GM19238 (cell line): ENCODE measurements at regions not wholly inside any gene's neighbourhood (a gene's known extent, or its start where the extent isn't known, plus 50 kb on each side); places are given as distances from the start of the nearest gene placed in this dataset.

Experiments used
- DNase-seq: peaks from one replicate; pipeline ENCODE4 v3.0.0; 2011; ENCODE audit warnings: low spot score; ENCODE audit not compliant: insufficient read length

GRCh38 chr4:4746444-4746843 lies 113.0 kb upstream of the MSX1 start:
- DNase-seq: no peak

- no peak for DNase-seq
Observed at GRCh38 chr4:4740071-4740470, 119.4 kb upstream of the MSX1 start.

- no peak for DNase-seq
Observed at GRCh38 chr4:4735870-4736269, 123.6 kb upstream of the MSX1 start.

GRCh38 chr4:4735136-4735750 lies 124.2 kb upstream of the MSX1 start:
- DNase-seq: no peak

DNA sequence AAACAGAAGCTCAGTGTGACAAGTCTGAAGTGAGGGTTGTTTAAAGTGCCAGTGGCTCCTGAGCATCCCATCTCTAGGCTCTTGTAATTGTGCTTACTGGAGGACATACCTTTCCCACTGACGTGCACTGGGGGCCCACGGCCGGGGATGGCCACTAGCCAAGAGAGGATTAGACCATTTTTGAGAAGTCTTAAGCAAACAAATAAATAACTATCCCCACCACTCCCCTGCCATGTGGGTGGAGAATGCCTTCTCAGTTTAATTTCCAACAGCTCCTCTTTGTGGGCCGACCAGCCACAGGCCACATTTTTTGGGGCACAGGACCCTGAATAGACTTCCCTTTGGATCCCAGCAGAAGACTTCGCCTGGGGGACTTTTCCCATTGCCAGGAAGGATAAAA lies 125.0 kb upstream of the MSX1 start:
- no peak for DNase-seq

DNA sequence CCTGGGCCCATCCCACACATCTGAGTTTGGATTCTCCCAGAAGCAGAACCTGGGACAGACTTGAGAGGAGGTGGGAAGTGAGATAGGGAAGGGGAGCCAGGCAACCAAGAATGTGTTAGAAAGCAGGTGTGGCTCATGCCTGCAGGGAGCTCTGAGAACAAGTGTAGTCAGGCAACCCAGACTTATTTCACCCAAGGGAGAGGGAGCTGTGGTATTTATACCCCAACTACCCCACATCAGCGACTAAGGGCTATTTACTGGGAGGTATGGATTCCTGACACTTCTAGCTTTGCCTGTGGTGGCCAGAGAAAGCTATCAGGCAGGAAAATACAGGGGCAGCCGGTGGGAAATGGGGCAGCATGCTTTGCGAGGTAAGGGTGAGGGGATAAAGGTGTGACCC lies 125.8 kb upstream of the MSX1 start:
- no peak for DNase-seq

DNA sequence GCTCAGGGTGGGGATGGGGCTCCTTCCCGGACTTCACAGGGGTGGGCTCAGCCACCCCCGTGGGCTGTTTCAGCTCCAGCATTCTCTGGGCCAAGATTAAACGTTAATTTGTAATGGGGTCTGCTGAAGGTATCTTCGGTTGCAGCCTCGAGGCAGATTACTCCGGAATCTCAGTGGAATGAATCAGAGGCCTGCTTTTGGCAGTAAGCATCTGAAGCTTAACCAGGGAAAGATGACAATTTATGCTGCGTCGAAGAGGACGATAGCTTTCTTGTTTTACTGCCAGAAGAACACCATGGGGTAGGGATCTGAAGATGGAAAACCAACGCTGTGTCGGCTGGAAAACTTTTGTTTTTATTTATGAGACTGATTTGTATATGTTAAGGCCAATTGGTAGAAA lies 129.2 kb upstream of the MSX1 start:
- no peak for DNase-seq

GRCh38 chr4:4729206-4729605 lies 130.3 kb upstream of the MSX1 start:
- no peak for DNase-seq

DNA sequence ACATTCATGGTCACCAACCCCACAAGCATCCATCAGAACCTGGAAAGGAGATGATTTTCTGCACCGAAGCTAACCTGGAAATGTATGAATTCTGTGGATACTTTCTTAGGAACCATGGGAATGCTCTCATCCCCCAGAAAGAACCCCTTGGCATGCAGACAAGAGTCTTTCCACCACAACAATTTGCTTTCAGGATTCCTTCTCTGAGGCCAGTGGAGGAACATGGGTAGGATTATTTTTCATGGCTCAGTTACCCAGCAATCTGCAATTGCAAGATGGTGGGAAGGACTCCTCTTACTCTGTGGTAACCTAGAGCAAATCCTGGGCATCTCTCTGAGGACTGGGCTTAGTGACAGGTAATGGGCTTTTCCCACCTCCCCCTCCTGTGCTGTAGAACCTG lies 131.9 kb upstream of the MSX1 start:
- no peak for DNase-seq

DNA sequence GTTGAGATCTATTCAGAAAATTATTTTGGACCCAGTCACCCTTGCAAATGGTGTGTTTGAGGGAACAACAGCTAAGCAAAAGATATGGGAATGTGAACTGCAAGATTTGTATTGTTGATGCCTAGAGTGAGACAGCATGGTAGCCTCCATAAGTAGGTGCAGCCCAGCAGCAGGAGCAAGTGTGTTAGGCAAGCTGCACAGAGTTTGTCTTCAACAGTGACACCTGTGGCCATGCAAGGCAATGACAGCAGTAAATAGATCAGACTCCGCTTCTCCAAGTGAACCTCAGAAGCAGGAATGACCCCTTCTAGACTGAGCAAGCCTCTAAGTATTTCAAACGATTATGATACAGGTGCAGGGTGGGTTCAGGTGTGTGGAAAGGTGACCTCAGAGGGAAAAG lies 133.4 kb upstream of the MSX1 start:
- DNase-seq: no peak

DNA sequence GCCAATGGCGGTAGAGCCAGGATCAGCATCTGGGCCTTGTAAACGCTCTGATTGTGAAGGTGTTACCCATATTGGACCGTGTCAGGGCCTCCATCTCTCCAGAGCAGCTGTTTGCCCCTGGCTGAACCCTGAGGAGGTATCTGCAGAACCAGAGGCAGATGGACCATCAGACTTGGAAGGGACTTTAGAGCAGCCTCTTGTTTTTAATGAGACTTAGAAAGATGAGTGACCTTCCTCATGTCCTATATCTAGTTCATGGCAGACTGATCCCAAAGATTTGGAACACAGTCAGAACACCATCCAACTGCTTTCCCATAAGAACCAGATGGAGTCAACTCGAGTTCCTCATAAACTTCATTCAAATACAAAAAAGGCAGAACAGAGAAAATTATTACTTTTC lies 135.1 kb upstream of the MSX1 start:
- DNase-seq: no peak

- no peak for DNase-seq
Observed at GRCh38 chr4:4721636-4722035, 137.8 kb upstream of the MSX1 start.

GRCh38 chr4:4720646-4721045 lies 138.8 kb upstream of the MSX1 start:
- DNase-seq: no peak

GRCh38 chr4:4719436-4719835 lies 140.0 kb upstream of the MSX1 start:
- DNase-seq: no peak

- DNase-seq: no peak
Observed at GRCh38 chr4:4717692-4718091, 141.8 kb upstream of the MSX1 start.

- DNase-seq: no peak
Observed at GRCh38 chr4:4714331-4714730, 145.1 kb upstream of the MSX1 start.

GRCh38 chr4:4712800-4713528 lies 146.5 kb upstream of the MSX1 start:
- DNase-seq: no peak

DNA sequence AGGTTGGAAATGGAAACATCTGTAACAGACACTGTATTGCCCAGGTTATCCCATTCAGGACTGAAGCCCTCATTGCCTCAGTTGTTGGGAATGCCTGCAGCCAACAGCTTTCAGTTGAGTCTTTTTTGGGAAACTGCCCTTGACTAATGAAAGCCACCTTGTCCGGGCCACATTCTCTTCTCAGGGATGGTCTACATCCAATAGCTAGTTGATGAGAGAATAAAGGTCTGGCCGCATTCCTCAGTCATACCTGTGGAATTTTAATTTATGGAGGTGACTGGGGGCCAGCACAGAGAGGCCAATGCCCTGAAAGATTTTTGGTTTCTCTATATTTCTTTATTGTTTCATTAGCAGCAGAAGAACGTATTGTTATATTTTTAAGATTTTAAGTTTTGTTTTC lies 147.6 kb upstream of the MSX1 start:
- no peak for DNase-seq

- DNase-seq: no peak
Observed at GRCh38 chr4:4709736-4710135, 149.7 kb upstream of the MSX1 start.

GRCh38 chr4:4704267-4704666 lies 155.2 kb upstream of the MSX1 start:
- no peak for DNase-seq

- DNase-seq: no peak
Observed at GRCh38 chr4:4697584-4697983, 155.7 kb upstream of the STX18 start.

DNA sequence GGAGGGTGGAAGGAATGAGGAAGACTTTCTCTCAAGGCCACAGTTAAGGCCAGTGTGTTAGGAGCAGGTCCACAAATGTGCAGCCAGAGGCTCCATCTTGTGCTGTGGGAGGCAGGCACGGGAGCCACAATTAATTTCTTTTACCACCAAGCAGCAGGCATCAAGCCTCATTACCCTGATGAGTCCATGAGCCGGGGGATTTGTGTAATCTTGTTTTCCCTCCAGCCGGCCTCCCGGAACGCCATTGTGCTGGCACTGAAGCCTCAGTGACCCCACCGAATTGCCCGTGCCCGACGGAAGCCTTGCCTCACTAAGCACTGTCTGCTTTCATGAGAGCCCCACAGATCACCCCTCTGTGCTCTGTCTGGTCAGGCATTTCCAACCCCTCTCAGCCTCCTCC lies 154.7 kb upstream of the STX18 start:
- DNase-seq: no peak

GRCh38 chr4:4695497-4695896 lies 153.6 kb upstream of the STX18 start:
- DNase-seq: no peak
